ENCODE measurements at regions not wholly inside any gene's neighbourhood (a gene's known extent, or its start where the extent isn't known, plus 50 kb on each side); places are given as distances from the start of the nearest gene placed in this dataset.

GRCh38 chr4:22191565-22191964 is 243.0 kb upstream of the KCNIP4 start:
- Histone ChIP-seq H3K4me3 (ENCODE audit: low read depth, low read length, poor library complexity, severe bottlenecking) (no peak overlapping the region), H3K36me3 (ENCODE audit: insufficient read depth, low read length, poor library complexity, severe bottlenecking) (no peaks in the 10 kb centered on the region), H3K27ac (ENCODE audit: low read depth, low read length, poor library complexity, severe bottlenecking) (no peak overlapping the region), H3K27me3 (replicated peaks; ENCODE audit: insufficient read depth, low read depth, low read length, poor library complexity) (no peaks in the 10 kb centered on the region), H3K9me3 (ENCODE audit: low read depth, low read length, poor library complexity, severe bottlenecking) (no peaks in the 10 kb centered on the region), H3K4me1 (ENCODE audit: insufficient read depth, low read length, poor library complexity, severe bottlenecking) (no peaks in the 10 kb centered on the region)
- ChIA-PET POLR2A (ENCODE audit: low non-redundant PET) (no interaction called here), CTCF (no interaction called here)
- no TSS peak for BruUV-seq (replicated peaks)
- no peak for DNase-seq (ENCODE audit: low spot score)
- intact Hi-C loops (cut with micrococcal nuclease; ENCODE audit: unreplicated experiment): no loop called here
- no peak for TF ChIP-seq CTCF (conservative IDR thresholded peaks at IDR 0.05; ENCODE audit: low read depth, low read length)
- TF ChIP-seq EZH2 (IDR thresholded peaks at IDR 0.05; ENCODE audit: borderline replicate concordance, low read depth, low read length, poor library complexity, severe bottlenecking): no peak

- BruUV-seq (replicated peaks): no TSS peak
- ChIA-PET POLR2A (ENCODE audit: low non-redundant PET) (no interaction called here), CTCF (no interaction called here)
- no peak for TF ChIP-seq CTCF (conservative IDR thresholded peaks at IDR 0.05; ENCODE audit: low read depth, low read length)
- TF ChIP-seq EZH2 (IDR thresholded peaks at IDR 0.05; ENCODE audit: borderline replicate concordance, low read depth, low read length, poor library complexity, severe bottlenecking): no peak
- H3K9me3 ChIP-seq (ENCODE audit: low read depth, low read length, poor library complexity, severe bottlenecking): no peaks in the 10 kb centered on the region
- H3K4me3 ChIP-seq (ENCODE audit: low read depth, low read length, poor library complexity, severe bottlenecking): no peak overlapping the region
- peak; percentile 4 for DNase-seq (ENCODE audit: low spot score)
- intact Hi-C loops (cut with micrococcal nuclease; ENCODE audit: unreplicated experiment): no loop called here
- no peaks in the 10 kb centered on the region for H3K36me3 ChIP-seq (ENCODE audit: insufficient read depth, low read length, poor library complexity, severe bottlenecking)
- H3K4me1 ChIP-seq (ENCODE audit: insufficient read depth, low read length, poor library complexity, severe bottlenecking): no peaks in the 10 kb centered on the region
- no peaks in the 10 kb centered on the region for H3K27me3 ChIP-seq (replicated peaks; ENCODE audit: insufficient read depth, low read depth, low read length, poor library complexity)
- no peak overlapping the region for H3K27ac ChIP-seq (ENCODE audit: low read depth, low read length, poor library complexity, severe bottlenecking)
These were observed 242.3 kb upstream of the KCNIP4 start for GRCh38 chr4:22190855-22191254.

DNA sequence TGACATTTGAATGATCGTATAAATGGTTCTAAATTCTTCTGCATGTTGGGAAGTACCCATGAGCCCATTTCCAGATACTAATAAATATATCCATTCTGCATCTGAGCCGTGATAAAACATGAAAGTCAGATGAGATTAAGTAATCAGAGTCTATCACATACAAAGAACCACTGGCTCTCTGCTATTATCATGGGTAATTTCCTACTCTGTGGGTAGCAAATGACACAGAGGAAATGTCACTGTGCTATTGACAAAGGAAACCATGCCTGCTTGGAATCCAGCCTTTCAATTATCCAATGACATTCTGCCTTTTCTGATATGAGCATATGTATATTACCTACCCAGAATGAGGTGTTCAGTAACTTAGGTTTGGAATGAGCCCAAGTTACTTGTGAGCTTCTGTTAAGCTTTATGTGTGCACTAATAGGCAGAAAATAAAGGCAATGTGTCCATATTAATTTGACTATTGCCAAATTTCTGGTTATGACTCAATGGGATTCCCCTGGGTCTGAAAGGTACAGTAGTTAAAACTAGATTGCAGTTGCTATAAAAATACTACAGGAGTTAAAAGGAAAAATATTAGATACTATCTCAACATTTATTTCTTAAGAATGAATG is 238.7 kb upstream of the KCNIP4 start:
- Histone ChIP-seq H3K27ac (ENCODE audit: low read depth, low read length, poor library complexity, severe bottlenecking) (no peak overlapping the region), H3K4me3 (ENCODE audit: low read depth, low read length, poor library complexity, severe bottlenecking) (no peak overlapping the region), H3K36me3 (ENCODE audit: insufficient read depth, low read length, poor library complexity, severe bottlenecking) (no peaks in the 10 kb centered on the region), H3K27me3 (replicated peaks; ENCODE audit: insufficient read depth, low read depth, low read length, poor library complexity) (no peaks in the 10 kb centered on the region), H3K9me3 (ENCODE audit: low read depth, low read length, poor library complexity, severe bottlenecking) (no peaks in the 10 kb centered on the region), H3K4me1 (ENCODE audit: insufficient read depth, low read length, poor library complexity, severe bottlenecking) (no peaks in the 10 kb centered on the region)
- peak; percentile 71 for DNase-seq (ENCODE audit: low spot score)
- BruUV-seq (replicated peaks): no TSS peak
- ChIA-PET CTCF (no interaction called here), POLR2A (ENCODE audit: low non-redundant PET) (no interaction called here)
- no peak for TF ChIP-seq EZH2 (IDR thresholded peaks at IDR 0.05; ENCODE audit: borderline replicate concordance, low read depth, low read length, poor library complexity, severe bottlenecking)
- TF ChIP-seq CTCF (conservative IDR thresholded peaks at IDR 0.05; ENCODE audit: low read depth, low read length): no peak
- intact Hi-C loops (cut with micrococcal nuclease; ENCODE audit: unreplicated experiment): no loop called here
